Fibroblast of pulmonary artery (primary cell): ENCODE measurements at regions not wholly inside any gene's neighbourhood (a gene's known extent, or its start where the extent isn't known, plus 50 kb on each side); places are given as distances from the start of the nearest gene placed in this dataset.

Experiments
- DNase-seq: peaks from one replicate; pipeline ENCODE4 v3.0.0-alpha.2; 2010; ENCODE audit warnings: low read depth
- H3K4me3 ChIP-seq: replicated peaks from 2 replicates; pipeline ENCODE4 v1.5.1; 2011; ENCODE audit warnings: low read depth, mild to moderate bottlenecking, control low read depth, low read length, moderate library complexity
- TF ChIP-seq, protein P1 (sequence below): IDR thresholded peaks from 2 replicates; pipeline ENCODE4 v1.5.1; 2011; ENCODE audit warnings: mild to moderate bottlenecking, control low read depth, low read length, inconsistent platforms; ENCODE audit errors: missing control alignments

DNA sequence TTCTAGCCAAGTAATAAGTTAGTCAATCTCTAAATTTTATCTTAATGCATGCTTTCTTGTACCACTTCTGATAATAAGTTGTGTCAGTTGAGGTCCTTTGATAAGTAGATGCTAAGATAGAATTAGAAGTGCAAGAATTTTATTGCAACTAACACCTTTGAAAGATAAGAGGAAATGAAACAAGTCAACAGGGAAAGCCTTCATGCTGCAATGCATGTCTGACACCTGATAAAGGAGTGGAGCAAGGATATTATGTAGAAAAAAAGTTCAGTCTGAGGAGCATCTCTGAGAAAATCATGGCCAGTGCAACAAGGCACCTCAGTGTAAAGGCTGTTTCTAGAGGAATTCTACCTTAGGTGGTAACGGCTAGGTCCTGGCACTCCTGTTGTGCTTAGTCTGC is 210.7 kb upstream of the PPP1R2C start:
- no peak for DNase-seq
- TF ChIP-seq, protein P1, sequence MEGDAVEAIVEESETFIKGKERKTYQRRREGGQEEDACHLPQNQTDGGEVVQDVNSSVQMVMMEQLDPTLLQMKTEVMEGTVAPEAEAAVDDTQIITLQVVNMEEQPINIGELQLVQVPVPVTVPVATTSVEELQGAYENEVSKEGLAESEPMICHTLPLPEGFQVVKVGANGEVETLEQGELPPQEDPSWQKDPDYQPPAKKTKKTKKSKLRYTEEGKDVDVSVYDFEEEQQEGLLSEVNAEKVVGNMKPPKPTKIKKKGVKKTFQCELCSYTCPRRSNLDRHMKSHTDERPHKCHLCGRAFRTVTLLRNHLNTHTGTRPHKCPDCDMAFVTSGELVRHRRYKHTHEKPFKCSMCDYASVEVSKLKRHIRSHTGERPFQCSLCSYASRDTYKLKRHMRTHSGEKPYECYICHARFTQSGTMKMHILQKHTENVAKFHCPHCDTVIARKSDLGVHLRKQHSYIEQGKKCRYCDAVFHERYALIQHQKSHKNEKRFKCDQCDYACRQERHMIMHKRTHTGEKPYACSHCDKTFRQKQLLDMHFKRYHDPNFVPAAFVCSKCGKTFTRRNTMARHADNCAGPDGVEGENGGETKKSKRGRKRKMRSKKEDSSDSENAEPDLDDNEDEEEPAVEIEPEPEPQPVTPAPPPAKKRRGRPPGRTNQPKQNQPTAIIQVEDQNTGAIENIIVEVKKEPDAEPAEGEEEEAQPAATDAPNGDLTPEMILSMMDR: no peak

DNA sequence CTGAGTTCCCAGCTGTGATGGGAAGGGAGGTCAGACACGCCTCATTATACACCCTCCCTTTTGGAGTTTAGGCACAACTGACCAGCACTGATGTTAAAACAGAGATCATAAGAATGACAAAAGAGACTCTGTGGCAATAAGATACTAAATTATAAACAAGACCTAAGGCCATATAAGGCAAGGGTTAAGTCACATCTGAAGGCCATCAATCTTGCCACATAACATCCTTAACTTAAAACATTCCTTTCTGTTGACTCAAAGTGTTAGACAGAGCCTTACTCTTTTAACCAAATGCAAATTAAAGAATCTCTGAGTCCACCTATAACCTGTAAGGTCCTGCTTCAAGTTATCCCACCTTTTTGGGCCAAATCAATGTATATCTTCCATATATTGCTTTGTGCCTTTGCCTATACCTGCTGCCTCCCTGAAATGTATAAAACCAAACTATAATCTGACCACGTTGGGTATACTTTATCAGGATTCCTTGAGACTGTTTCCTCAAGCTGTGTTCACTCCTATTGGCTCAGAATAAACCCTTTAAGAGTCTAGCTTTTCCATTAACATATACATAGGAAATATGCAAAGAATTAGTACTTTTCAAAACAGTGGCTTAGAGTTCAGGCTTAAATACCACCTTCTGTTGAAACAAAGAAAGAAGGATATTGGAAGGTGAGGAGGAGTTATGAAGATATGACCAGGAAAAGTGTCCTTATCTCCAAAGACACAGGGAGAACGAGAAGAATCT is 214.4 kb upstream of the PPP1R2C start:
- TF ChIP-seq, protein P1: no peak
- H3K4me3 ChIP-seq: no peak overlapping the region
- DNase-seq: peak; percentile 17

More for the DNA sequence above, 210.7 kb upstream of the PPP1R2C start:
- H3K4me3 ChIP-seq: no peak overlapping the region

GRCh38 chrX:42996861-42997260 is 218.9 kb upstream of the PPP1R2C start:
- TF ChIP-seq, protein P1: no peak
- peak; percentile 17 for DNase-seq

GRCh38 chrX:43000121-43000520 is 222.2 kb upstream of the PPP1R2C start:
- DNase-seq: no peak
- TF ChIP-seq, protein P1: no peak
- no peak overlapping the region for H3K4me3 ChIP-seq

More at GRCh38 chrX:42996861-42997260, 218.9 kb upstream of the PPP1R2C start:
- no peak overlapping the region for H3K4me3 ChIP-seq

DNA sequence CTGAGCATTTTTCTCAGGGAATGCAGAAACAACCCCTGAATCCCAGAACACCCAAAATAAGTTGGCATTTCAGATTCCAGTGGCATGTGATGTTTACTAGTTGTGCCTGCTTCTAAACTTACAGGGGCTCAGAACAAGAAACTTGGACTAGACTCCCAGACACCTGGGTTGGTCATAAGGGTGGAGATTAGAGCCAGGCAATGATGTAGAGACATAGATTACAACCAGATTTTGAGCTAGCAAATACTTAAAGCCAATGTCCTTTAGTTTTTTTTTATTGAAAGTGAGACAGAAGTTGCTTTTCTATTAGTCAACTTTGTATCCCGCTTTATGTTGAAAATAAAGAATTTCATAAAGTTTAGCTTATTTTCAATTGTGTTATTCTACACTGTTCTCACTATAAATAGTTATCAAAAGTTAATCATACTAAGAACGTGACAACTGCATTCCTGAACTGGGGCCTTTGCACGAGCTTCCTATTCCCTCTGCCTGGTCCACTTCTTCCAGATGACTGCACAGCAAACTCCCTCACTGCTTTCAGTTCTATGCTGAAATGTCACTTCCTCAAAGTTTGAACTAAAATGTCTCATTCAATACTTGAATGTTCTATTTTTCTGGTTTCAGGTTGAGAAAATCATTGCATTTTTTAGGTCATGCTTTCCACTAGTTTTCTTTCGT is 224.7 kb upstream of the PPP1R2C start:
- no peak for DNase-seq
- H3K4me3 ChIP-seq: no peak overlapping the region
- TF ChIP-seq, protein P1: no peak

DNA sequence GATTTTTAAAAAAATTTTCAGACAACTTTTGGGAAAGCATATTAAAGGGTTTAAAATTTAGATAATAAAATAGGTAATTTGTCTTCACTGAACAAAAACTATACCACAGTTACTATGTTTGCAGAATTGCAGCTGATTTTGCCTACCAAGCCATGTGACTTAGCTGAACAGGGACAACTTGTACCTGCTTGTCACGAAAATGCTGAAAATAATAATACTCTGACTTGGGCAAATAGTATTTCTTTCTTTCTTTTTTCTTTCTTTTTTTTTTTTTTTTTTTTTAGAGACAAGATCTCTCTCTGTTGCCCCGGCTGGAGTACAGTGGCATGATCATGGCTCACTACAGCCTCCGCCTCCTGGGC is 225.2 kb upstream of the PPP1R2C start:
- DNase-seq: no peak
- no peak overlapping the region for H3K4me3 ChIP-seq
- TF ChIP-seq, protein P1: no peak
